Germinal center (tissue), 1 donor: ENCODE measurements at regions not wholly inside any gene's neighbourhood (a gene's known extent, or its start where the extent isn't known, plus 50 kb on each side); places are given as distances from the start of the nearest gene placed in this dataset.

ENCODE experiments used
- DNase-seq: peaks from one replicate; pipeline ENCODE4 v3.0.0; 2012; ENCODE audit warnings: mixed read lengths, low spot score

DNA sequence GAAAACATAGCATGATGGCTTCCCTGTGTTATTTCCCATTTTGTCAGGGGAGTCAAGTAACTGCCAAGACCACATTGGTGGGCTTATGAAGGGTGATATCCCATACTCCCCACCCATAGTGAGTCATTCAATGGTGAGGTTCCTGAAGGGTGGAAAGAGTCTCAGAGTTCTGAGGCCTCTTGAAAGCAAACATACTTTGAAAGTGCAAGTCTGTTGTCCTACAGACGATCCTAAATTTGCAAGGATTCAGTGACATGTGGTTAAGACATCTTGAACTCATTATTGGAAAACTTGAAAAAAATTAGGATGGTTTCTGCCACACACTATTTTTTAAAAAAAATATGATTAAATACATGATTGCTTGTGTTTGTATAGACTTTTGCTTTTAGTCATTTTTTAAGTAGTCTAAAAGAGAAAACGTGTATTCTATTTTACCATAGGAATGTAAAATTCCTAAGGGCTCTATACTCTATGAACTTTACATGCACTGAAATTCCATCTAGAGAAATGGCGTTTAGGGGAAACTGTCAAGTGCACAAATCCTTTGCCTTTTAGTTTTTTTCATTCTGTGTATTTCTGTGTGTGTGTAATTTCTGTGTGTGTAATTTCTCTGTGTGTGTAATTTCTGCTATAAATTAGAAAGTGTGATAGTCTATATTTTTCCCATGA, 225.5 kb upstream of the ADAMTS5 start:
- DNase-seq, result no peak

DNA sequence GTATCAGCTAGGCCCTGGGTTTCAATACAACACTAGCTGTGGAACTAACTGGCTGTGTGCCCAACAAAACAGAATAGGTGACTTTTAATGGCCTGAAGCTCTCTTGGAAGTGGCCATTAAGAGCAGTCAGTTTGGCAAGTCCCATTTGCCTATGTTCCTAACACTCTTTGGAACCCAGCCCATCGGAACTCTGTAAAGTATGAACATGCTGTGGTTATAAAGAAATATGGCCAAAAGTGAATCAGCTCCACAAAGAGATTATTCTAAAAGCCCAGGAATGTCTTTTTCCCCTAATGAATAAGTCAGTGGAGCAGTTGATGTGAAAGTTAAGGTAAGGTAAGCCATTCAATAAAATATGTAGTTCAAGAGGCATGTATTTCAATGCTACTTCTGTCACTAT, 223.7 kb upstream of the ADAMTS5 start:
- no peak for DNase-seq

DNA sequence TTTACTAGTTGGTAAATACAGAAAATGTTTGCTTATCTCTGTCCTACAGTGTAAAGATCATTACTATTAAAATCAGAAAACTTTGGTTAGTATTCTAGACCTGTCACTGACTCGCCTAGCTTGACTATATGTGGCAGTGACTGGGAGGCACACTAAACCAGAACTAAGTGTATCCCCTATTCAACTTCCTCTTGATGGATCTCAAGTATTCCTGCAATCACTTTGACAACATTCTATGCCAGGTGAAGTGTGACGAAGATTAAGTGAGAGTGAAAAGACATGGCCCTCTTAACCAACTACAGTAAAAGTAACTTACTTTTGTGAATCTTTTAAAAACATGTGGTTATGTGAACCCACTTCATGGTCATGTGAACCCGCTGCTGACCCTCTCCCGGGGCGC, 223.0 kb upstream of the ADAMTS5 start:
- DNase-seq, result no peak

DNA sequence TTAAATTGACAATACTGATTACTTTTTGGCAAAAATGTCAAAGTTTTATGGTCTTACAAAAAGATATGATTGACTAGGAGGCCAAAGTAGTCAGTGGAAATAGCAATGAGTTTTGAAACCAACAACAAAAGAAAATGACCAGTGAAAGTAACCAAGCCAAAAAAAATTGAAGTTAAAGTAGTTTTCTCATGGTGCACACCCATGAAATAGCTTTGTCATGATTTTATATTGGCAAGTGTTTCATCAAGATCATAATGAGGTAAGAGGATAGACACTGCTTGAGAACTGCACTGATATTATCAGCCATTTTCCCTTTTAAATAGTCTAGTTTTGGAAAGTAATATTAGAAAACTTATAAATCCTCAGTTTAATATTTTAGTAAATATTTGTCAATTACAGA, 206.2 kb upstream of the ADAMTS5 start:
- no peak for DNase-seq

DNA sequence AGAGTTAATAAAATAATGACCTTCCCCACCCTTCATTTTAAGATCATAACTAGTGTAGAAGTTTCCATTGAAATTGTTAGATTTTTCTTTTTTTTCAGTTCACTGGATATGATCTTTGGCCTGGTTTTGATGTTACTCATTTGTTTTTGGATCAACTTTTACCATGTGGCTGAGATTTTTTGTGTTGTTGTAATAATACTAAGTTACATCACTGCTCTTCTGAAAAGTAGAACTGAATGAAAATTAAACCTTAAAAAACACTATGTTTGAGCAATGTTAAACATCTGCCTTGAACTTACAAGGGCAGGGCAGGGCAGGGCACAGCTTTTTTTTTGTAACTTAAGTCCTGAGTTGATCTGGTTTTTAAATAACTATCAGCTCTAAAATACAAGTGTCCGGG, 204.8 kb upstream of the ADAMTS5 start:
- no peak for DNase-seq

DNA sequence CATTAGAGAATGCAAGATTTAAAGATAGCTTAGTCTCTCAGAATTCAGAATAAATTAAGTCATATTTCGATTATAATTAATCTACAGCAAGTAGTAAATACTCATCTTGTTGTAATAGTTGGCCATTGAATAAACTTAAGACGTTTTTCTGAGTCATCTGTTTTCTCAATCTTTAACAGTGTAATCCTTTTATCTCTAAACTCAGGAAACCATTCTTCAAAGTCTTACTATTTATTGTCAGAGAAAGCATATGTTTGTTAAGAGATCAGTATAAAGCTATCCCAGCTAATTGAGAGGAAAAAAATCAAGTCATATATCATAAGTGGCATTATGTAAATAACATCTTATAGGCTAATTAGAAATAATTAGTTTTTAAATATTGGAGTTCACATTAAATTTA, 201.2 kb upstream of the ADAMTS5 start:
- no peak for DNase-seq

DNA sequence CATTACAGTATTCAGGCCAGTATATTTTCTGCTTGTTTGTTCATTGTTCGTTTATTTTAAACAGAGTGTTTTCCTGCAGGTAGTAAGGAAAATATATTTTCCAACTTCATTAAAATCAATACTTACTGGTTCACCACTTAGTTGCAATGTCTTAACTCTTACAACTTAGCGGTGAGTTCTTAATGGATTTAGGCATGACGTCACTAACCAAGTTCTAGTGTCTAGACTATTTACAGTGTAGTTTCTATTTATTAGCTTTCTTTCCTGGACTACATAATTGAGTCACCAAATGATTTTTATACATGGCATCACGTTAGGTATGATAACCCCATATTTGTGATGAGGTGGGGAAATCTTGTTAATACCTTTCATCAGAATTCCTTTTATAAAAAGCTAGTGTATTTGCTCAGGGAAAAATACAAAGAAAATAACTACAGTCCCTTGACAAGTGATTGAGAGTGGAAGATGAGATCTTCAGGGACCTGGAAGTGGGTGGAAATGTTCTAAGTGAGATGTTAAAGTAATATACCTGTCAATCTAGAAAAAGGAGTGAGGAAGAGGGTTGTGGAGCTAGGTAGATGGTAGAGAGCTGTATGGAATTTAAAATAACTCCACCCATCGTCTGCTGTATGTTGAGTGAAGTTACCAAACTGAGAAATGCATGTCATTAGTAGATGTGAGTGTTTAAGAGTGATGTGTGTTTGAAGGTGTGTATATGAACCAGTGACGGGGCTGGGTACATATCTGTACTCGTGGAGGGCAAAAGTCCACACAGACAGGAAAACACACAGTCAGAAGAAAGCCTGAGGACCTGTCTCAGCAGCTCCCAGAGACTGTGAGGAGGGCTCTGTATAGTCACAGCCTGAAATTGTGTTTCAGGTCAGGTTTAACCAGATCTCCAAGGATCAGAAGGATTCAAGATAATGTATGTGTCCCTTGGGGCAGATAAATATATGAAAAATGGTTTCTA, 197.6 kb upstream of the ADAMTS5 start:
- DNase-seq, result no peak

DNA sequence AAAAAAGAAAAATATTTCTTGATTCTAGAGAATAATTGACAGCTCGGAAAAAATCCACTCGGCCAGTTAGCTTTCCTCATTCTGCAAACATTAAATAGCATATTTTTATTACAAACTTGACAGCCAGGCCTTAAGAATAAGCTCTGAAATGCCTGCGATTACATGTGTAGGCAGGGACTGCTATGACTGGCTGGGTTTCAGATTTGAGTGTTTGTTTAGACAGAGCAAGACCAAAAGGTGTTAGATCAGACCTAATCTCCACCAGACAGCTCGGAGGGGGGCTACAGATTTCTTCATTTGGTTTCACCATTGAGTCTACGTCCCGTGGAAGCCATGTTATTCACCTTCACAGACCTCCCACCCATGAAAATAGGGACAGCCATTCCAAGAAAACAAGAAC, 192.1 kb upstream of the ADAMTS5 start:
- DNase-seq, result no peak

DNA sequence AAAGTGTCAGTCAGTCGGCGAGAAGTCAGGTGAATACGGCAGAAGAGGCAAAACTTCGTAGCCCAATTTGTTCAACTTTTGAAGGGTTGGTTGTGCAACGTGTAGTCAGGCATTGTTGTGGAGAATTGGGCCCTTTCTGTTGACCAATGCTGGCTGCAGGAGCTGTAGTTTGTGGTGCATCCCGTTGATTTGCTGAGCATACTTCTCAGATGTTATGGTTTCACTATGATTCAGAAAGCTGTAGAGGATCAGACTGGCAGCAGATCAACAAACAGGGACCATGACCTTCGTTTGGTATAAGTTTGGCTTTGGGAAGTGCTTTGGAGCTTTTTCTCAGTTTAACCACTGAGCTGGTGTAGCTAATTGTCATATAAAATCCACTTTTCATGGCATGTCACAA, 190.2 kb upstream of the ADAMTS5 start:
- no peak for DNase-seq

DNA sequence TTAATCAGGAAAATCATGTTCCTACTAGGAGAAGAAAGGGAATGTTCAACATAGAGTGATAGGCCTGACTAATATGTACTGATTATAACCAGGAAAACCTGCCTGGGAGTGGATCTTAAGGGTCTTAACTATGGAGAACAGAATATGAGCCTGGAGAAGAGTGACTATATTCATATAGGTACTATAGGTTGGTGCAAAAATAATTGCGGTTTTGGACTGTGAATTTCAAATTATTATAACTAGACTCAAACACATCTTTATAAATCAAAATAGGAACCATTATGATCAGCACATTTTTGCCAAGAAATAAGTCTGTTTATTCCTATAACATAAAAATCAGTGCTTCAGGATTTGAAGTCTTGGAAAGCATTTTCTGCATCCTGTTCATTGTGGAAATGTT, 189.8 kb upstream of the ADAMTS5 start:
- DNase-seq, result no peak

DNA sequence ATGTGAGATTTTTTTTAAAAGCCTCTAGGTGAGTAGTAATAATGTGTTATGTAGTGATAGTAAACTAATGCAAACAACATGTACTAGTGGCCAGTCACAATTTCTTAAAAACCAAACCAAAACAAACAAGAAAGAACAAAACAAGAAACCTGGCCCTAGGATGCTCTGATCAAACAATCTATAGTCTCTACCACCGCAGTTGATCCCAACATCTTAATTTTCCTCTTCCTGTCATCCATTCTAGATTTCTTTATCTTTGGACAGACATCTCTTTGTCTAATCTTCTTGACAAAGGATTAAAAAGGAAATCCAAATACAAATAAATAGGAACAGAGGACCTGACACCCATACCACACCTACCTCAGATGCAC, 188.2 kb upstream of the ADAMTS5 start:
- DNase-seq, result no peak

DNA sequence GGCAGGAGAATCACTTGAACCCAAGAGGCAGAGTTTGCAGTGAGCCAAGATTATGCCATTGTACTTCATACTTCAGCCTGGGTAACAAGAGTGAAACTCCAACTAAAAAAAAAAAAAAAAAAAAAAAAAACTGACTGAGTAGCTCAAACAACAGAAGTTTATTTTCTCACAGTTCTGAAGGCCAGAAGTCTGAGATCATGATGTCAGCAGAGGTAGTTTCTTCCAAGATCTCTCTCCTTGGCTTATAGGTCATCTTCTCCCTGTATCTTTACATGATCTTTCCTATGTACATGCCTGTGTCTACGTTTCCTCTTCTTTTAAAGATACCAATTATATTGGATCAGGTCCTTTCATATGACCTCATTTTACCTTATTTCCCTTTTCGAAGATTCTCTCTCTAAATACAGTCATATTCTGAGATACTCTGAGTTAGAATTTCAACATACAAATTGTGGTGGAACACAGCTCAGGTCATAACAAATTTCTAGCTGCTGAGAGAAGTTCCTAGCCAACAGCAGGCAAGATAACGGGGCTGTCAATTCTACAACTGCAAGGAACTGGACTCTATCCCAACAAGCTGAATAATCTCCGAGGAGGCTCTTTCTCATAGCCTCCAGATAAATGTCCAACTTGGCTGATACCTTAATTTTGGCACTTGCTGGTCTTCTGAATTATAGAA, 187.7 kb upstream of the ADAMTS5 start:
- no peak for DNase-seq

DNA sequence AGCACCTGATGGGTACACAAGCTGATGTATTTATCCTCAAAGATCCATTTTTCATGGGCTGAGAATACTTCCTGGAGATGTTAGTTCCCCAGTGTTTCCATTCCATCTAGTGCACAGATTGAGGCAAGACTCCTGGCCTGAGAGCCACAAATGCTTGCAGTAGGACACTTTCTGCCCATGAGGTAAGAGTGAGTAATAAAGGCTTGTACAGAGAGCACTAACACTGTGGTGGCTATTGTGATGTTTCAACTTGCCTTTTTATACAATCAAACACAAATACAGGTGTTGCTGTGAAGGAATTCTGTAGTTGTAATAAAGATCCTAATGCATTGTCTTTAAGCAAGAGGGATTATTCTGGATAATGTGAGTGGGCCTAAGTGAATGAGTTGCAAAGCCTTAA, 186.1 kb upstream of the ADAMTS5 start:
- DNase-seq, result no peak

DNA sequence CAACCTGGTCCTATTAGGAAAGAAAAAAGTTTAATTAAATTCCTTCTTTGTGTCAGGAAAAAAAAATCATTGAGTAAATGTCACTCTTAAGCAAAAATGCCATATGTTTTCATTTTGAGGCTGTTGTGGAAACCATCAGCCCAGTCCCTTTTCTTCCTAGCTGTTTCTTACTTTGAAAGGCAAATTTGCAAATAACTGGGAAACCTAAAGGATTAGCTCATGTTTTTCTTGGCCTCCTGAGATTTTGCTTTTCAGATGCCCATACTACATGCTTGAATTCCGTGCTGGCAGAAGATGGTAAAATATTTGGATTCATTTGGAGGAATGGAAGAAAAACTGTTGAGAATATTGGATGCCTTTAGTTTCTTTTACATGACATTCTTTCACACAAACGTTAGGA, 182.1 kb upstream of the ADAMTS5 start:
- DNase-seq, result no peak

DNA sequence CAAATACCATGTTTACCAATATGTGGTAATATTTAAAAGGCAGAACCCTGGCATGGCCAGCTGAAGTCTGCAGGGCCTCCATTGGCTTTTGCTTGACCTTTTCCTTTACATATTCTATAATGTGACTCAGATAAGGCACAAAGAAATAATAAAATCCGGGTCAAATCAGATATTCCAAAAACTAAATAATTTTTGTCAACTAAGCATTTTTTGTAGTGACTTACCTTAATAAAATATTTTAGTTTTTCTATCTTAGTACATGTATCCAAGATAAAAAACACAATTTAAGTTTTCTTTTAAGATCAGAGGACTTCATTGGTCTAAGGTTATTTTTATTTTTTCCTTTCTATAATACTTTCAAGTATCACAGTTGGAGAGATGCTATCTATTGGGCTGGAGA, 179.4 kb upstream of the ADAMTS5 start:
- DNase-seq, result no peak

DNA sequence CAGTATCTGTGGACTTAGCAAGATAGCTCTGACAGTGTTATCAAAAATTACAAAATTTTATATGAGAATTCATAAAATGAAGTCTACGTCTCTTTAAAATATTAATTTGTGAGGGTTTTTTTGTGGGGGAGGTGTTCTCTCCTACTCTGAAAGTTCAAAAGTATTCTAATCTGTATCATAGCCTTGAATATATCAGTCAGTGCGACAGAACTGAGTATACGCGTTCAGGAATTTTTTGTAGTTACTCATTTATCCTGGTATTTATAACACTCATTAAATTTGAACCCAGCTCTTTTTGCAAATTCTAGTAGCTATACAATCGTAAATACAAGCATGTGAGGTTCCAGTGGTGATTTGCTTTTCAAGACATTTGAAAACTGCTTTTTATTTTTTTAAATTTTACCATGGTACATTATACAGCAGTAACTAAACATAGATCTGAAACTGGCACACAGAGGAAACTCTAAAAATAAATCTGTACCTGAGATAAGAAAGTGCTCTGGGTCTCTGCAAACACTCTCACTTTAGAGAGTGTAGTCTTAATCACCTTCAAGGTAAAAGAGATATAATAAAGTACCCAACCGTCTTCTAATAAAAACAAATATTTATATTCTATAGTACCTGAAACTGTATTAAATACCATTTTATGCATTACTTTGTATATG, 178.4 kb upstream of the ADAMTS5 start:
- no peak for DNase-seq

DNA sequence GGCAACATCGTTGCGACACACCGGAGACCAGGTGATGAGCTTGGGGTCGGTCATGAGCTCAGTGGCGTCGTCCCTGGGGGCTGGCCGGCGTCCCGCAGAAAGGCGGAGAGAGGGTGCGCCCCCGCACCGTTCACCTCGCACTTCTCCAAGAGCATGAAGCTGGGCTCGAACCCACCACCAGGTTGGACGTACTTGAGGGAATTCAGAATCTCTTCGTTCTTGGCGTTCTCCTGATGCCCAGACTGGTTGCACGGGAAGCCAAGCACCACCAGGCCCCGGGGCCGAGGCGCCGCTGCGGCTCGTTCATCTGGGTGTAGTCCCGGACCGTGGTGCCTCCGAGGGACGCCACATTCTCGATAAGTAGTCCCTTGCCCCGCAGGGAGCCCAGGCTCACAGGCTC, 176.6 kb upstream of the ADAMTS5 start:
- DNase-seq, result no peak

DNA sequence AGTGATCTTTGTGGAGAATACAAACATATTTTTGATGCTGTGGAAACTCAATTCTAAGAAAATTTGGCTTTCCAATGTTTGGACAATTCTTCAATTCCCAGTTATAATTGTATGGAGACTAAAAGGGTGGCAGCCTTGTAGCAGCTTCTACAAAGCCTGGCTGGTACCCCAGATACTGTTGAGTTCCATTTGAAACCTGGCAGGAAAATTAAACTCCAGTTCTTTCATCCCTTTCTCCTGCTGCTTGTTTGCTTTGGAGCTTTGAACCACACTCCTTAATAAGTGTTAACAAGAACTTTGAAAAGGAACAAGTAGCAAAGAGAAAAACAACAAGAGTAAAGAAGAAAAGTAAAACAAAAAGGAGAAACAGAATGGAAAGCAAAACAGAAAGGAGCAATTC, 172.6 kb upstream of the ADAMTS5 start:
- no peak for DNase-seq

DNA sequence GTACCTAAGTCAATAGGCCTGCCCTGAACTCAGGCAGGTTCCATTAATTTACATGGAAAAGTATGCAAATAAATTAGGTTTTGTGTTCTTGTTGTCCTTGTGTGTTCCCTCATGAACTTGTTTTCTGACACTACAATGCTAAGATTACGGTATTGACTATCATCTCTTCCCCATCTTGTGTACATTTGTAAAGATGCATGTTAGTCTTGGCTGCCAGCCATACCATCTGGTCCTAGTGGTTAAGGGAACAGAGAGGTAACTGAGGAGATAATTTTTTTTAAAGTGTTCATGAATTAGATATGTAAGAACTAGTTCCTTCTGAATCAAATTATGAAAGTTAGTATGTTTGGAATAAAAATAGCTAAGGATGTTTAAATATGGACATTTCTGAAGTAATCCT, 167.6 kb upstream of the ADAMTS5 start:
- DNase-seq, result no peak

DNA sequence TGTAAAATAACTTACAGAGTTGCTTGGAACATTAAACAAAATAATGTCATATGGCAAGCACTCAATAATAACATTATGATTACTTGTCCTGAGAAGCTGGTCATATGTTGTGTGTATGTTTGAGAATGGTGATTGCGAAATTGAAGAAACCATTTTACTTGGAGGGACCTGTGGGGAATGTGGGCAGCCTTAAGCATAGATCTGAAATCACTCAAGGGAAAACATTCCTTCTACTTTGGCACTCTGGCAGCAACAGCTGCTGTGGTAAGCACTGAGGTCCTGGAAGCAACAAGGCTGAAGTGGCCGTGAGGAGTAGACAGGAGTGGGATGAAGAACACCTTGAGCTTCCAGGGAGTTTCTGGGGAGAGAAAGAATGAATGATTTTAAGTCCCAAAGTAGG, 165.4 kb upstream of the ADAMTS5 start:
- DNase-seq, result no peak

DNA sequence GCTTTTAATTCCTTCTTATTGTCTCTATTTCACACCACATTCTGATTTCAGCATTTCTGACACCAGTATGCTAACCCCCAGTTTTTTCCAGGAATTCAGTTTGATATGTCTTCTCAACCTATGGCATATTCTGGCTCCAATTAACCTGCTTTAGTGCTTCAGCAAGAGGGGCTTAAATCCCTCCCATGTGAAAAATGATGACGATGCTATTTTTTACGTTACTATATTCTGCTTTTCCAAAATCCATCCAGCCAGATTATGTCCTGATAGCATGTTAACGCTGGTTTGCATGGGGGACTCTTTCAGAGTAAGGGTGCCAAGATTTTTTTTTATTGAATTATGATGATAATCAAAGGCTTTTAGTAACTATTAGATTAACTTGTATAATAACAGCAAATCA, 163.3 kb upstream of the ADAMTS5 start:
- DNase-seq, result no peak

DNA sequence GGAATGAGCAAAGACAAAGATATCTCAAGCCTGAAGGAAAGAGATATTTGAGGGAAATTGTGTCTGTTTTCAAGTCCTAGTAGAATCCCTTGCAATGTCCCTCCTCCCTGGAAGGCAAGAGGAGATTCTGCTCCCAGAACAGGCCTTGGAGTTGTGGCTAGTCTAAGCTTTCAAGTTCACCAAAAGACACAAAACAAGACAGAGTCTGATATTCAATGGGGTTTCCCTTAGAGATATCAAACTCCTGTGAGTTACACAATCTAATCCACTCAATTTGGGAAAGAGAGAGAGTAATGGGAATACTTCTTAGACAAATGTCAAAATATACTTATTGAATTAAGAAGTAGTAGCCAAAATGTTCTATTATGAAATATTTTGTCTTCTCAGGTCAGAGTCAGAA, 162.8 kb upstream of the ADAMTS5 start:
- no peak for DNase-seq

DNA sequence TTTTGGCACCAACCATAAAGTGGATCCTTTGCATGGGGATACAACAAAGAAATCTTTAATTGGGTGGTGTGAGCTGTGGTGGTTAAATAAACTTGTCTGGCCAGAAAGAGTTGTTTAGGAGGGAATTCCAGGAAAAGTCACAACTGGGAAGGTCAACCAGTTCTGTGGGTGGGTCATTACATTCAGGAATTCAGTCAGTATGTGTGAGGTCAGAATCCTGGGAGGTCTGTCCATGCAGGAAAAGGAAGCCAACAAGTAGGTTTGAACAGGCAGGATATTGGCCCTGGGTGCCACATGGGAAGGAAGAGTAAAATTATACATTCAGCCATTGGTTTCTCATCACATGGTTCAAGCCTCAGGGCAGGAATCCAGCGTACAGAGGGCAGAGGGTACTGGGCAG, 162.3 kb upstream of the ADAMTS5 start:
- DNase-seq, result no peak
